HCT116 (cell line): ENCODE measurements at regions not wholly inside any gene's neighbourhood (a gene's known extent, or its start where the extent isn't known, plus 50 kb on each side); places are given as distances from the start of the nearest gene placed in this dataset.

ENCODE experiments used
- ATAC-seq: fragments of 200-7000 bp; cut with Tn5 transposase; 2 replicates; pipeline ENCODE4 v1.9.1; 2020; ENCODE audit warnings: mild to moderate bottlenecking, moderate library complexity
- BruUV-seq: library from RNA; stranded (reverse); fragments of 400-500 nt; replicated peaks from 2 replicates; lab custom pipeline; 2021; lab: Mats Ljungman, UMichigan
- CTCF ChIA-PET: fragments of 300-600 bp; sonication (Branson Sonifier 250); formaldehyde crosslinking; loops from one replicate; lab custom pipeline; 2021; ENCODE audit warnings: antibody characterized with exemption; lab: Charles Lee
- POLR2A ChIA-PET: fragments of 300-600, 350-600 bp; sonication (Branson Sonifier 250); formaldehyde crosslinking; loops from one replicate; lab custom pipeline; 2021; ENCODE audit warnings: antibody characterized with exemption; lab: Charles Lee
- RAD21 ChIA-PET, 2 experiments: fragments of 300-600 bp; sonication (Branson Sonifier 250); formaldehyde crosslinking; loops; one replicate each; lab custom pipeline; 2023; ENCODE audit warnings: low total read pairs in 2 of 2; ENCODE audit not compliant: uncharacterized antibody in 2 of 2, unreplicated experiment in 2 of 2, low non-redundant PET in 1 of 2; lab: Charles Lee
- DNase-seq: peaks from one replicate; pipeline ENCODE4 v3.0.0-alpha.2; 2010; ENCODE audit warnings: low read depth, low spot score
- H2AFZ ChIP-seq: fragments of 200-600 bp; shearing (Covaris generic), sonication (generic); 2 replicates; pipeline ENCODE4 v1.6.1; 2017; ENCODE audit warnings: low read depth, mixed run types, mixed read lengths, antibody characterized with exemption, low read length; ENCODE audit not compliant: poor library complexity, severe bottlenecking
- H3K27ac ChIP-seq: 2 replicates; pipeline ENCODE4 v1.5.1; 2012; ENCODE audit warnings: low read depth, low read length
- H3K27me3 ChIP-seq: fragments of 200-600 bp; sonication (generic); 2 replicates; pipeline ENCODE4 v1.6.1; 2016; ENCODE audit warnings: mixed run types, low read length, mixed read lengths; ENCODE audit not compliant: insufficient read depth
- H3K36me3 ChIP-seq, 2 experiments: fragments of 200-500 bp in 1 of 2; fragments of 200-600 bp in 1 of 2; sonication (Bioruptor generic) in 1 of 2; sonication (generic) in 1 of 2; 2 replicates each; pipeline versions ENCODE4 v1.5.1 to v1.6.1; 2014 to 2016; ENCODE audit warnings: low read length in 2 of 2, inconsistent platforms in 1 of 2, mixed read lengths in 1 of 2, mixed run types in 1 of 2; ENCODE audit not compliant: insufficient read depth in 2 of 2, control insufficient read depth in 1 of 2
- H3K4me1 ChIP-seq, 2 experiments: fragments of 200-600 bp in 1 of 2; sonication (generic) in 1 of 2; 2 replicates each; pipeline versions ENCODE4 v1.5.1 to v1.6.1; 2012 to 2017; ENCODE audit warnings: low read length in 2 of 2, inconsistent platforms in 1 of 2, mild to moderate bottlenecking in 1 of 2, mixed read lengths in 1 of 2, mixed run types in 1 of 2, moderate library complexity in 1 of 2; ENCODE audit not compliant: insufficient read depth in 2 of 2, control insufficient read depth in 1 of 2
- H3K4me2 ChIP-seq: fragments of 200-600 bp; sonication (generic); 2 replicates; pipeline ENCODE4 v1.6.1; 2017; ENCODE audit warnings: mixed run types, low read length, mixed read lengths
- H3K4me3 ChIP-seq, 2 experiments: fragments of 200-600 bp in 1 of 2; sonication (generic) in 1 of 2; replicated peaks in 1 of 2; 2 replicates each; pipeline ENCODE4 v1.5.1; 2011 to 2016; ENCODE audit warnings: low read length in 2 of 2, control low read depth in 1 of 2, low read depth in 1 of 2, mild to moderate bottlenecking in 1 of 2, mixed read lengths in 1 of 2, mixed run types in 1 of 2
- H3K79me2 ChIP-seq: fragments of 200-600 bp; sonication (generic); 2 replicates; pipeline ENCODE4 v1.6.1; 2017; ENCODE audit warnings: mild to moderate bottlenecking, mixed run types, low read length, moderate library complexity, mixed read lengths; ENCODE audit not compliant: insufficient read depth
- H3K9ac ChIP-seq: fragments of 200-600 bp; sonication (generic); 2 replicates; pipeline ENCODE4 v1.6.1; 2016; ENCODE audit warnings: low read length, mixed read lengths
- H3K9me2 ChIP-seq: fragments of 200-600 bp; sonication (generic), shearing (Covaris generic); 2 replicates; pipeline ENCODE4 v1.6.1; 2017; ENCODE audit warnings: mixed run types, mild to moderate bottlenecking, moderate library complexity; ENCODE audit not compliant: insufficient read depth
- H3K9me3 ChIP-seq, 2 experiments: fragments of 200-500 bp in 1 of 2; fragments of 200-600 bp in 1 of 2; sonication (Bioruptor generic) in 1 of 2; sonication (generic) in 1 of 2; 2 replicates each; pipeline ENCODE4 v1.6.1; 2014 to 2017; ENCODE audit warnings: low read length in 2 of 2, mixed read lengths in 2 of 2, inconsistent platforms in 1 of 2, low read depth in 1 of 2, mild to moderate bottlenecking in 1 of 2, mixed run types in 1 of 2, moderate library complexity in 1 of 2; ENCODE audit not compliant: control insufficient read depth in 1 of 2, insufficient read depth in 1 of 2
- H4K20me1 ChIP-seq: fragments of 200-600 bp; sonication (generic), shearing (Covaris generic); 2 replicates; pipeline ENCODE4 v1.6.1; 2017; ENCODE audit warnings: mixed run types, mild to moderate bottlenecking, moderate library complexity; ENCODE audit not compliant: insufficient read depth
- CTCF ChIP-seq, 3 experiments: fragments of 200-600 bp in 1 of 3; sonication (generic) in 1 of 3; IDR thresholded peaks in 2 of 3; conservative IDR thresholded peaks in 1 of 3; 2 replicates each; pipeline ENCODE4 v1.5.1; 2012 to 2017; ENCODE audit warnings: low read depth in 2 of 3, low read length in 2 of 3, antibody characterized with exemption in 1 of 3, borderline replicate concordance in 1 of 3, control low read depth in 1 of 3, mild to moderate bottlenecking in 1 of 3, mixed read lengths in 1 of 3, mixed run types in 1 of 3, moderate library complexity in 1 of 3; ENCODE audit not compliant: insufficient read depth in 1 of 3
- FOSL1 ChIP-seq: IDR thresholded peaks from 2 replicates; pipeline ENCODE4 v1.6.1; 2012; ENCODE audit warnings: low read depth
- JUND ChIP-seq: IDR thresholded peaks from 2 replicates; pipeline ENCODE4 v1.6.1; 2012
- REST ChIP-seq: IDR thresholded peaks from 2 replicates; pipeline ENCODE4 v1.6.1; 2012; ENCODE audit warnings: low read depth
- SIN3A ChIP-seq: IDR thresholded peaks from 2 replicates; pipeline ENCODE4 v1.6.1; 2012; ENCODE audit warnings: low read depth
- SRF ChIP-seq: IDR thresholded peaks from 2 replicates; pipeline ENCODE4 v1.6.1; 2012; ENCODE audit warnings: low read depth
- ZNF274 ChIP-seq: fragments of 200-500 bp; sonication (Bioruptor generic); IDR thresholded peaks from 2 replicates; pipeline ENCODE4 v1.6.1; 2014; ENCODE audit warnings: mild to moderate bottlenecking, low read depth, low read length, inconsistent platforms
- intact Hi-C: fragments of 100-400 bp; cut with micrococcal nuclease; formaldehyde crosslinking; loops from 2 replicates; pipeline ENCODE4 v1.10.0; 2022
- TF ChIP-seq, protein P1 (sequence below): IDR thresholded peaks from 2 replicates; pipeline ENCODE4 v1.6.1; 2011; ENCODE audit warnings: mild to moderate bottlenecking, low read length, moderate library complexity; ENCODE audit not compliant: insufficient replicate concordance; ENCODE audit errors: extremely low read depth
- TF ChIP-seq, protein P2 (sequence below): IDR thresholded peaks from 2 replicates; pipeline ENCODE4 v1.6.1; 2012

DNA sequence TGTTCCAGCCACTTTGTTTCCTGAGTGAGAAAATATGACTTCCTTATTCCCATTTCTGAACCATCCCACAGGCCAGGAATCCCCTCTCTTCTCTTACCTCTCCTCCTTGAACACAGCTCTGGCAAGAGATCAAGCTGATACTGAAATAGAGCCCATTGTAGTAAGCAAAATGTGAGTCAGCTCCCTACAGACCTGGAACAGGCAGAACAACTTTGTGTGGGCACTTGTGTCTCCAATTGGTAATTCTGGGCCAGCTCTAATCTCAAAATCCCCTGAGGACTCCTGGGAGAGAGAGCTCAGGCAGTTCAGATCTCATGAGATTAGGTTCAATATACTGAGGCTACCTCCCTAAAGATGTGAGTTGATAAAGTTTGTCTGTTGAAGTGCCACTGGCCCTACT is 213.5 kb downstream of the GUCY2F start:
- peak; percentile 75 for ATAC-seq

More for the DNA sequence above, 213.5 kb downstream of the GUCY2F start:
- Histone ChIP-seq H3K79me2 (no peaks in the 10 kb centered on the region), H3K9ac (no peak overlapping the region), H2AFZ (no peak overlapping the region), H3K4me3 (no peak overlapping the region), H3K9me3 (no peaks in the 10 kb centered on the region), H3K27ac (no peak overlapping the region), H4K20me1 (no peaks in the 10 kb centered on the region), H3K36me3 (no peaks in the 10 kb centered on the region), H3K9me2 (no peaks in the 10 kb centered on the region), H3K4me2 (peak overlapping the region; percentile 45), H3K27me3 (no peaks in the 10 kb centered on the region), H3K4me1 (peaks cover 3 to 50% of the 10 kb centered on the region in 2 experiments; a peak in 3 of 4 replicates)
- TF ChIP-seq REST: no peak
- TF ChIP-seq, protein P1, sequence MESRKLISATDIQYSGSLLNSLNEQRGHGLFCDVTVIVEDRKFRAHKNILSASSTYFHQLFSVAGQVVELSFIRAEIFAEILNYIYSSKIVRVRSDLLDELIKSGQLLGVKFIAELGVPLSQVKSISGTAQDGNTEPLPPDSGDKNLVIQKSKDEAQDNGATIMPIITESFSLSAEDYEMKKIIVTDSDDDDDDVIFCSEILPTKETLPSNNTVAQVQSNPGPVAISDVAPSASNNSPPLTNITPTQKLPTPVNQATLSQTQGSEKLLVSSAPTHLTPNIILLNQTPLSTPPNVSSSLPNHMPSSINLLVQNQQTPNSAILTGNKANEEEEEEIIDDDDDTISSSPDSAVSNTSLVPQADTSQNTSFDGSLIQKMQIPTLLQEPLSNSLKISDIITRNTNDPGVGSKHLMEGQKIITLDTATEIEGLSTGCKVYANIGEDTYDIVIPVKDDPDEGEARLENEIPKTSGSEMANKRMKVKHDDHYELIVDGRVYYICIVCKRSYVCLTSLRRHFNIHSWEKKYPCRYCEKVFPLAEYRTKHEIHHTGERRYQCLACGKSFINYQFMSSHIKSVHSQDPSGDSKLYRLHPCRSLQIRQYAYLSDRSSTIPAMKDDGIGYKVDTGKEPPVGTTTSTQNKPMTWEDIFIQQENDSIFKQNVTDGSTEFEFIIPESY: no peak
- TF ChIP-seq ZNF274: no peak
- TF ChIP-seq SRF: no peak
- TF ChIP-seq FOSL1: peak; percentile 31; the same call in 1 of the 2 replicates
- TF ChIP-seq SIN3A: no peak
- peak; percentile 44; the same call in 1 of the 2 replicates for TF ChIP-seq JUND
- no peak for TF ChIP-seq CTCF (IDR thresholded peaks at IDR 0.05 in 2 of 3, conservative IDR thresholded peaks at IDR 0.05 in 1 of 3; ENCODE audit: borderline replicate concordance in 1 of 3, insufficient read depth in 1 of 3, low read depth in 2 of 3, low read length in 2 of 3)
- TF ChIP-seq, protein P2, sequence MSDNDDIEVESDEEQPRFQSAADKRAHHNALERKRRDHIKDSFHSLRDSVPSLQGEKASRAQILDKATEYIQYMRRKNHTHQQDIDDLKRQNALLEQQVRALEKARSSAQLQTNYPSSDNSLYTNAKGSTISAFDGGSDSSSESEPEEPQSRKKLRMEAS: no peak
- ChIA-PET POLR2A (no interaction called here), CTCF (no interaction called here), RAD21 (no interaction called here)
- no TSS peak for BruUV-seq
- intact Hi-C loops: no loop called here
- peak; percentile 36 for DNase-seq
